GM12892 (cell line): ENCODE measurements at regions not wholly inside any gene's neighbourhood (a gene's known extent, or its start where the extent isn't known, plus 50 kb on each side); places are given as distances from the start of the nearest gene placed in this dataset.

Experiments used
- DNase-seq: peaks from one replicate; pipeline ENCODE4 v3.0.0; 2011; ENCODE audit not compliant: insufficient read length
- FAIRE-seq: peaks from 2 replicates; lab custom pipeline; 2011; peaks lifted over from hg19 to GRCh38; lab: Jason Lieb, UNC
- POLR2A ChIP-seq: IDR thresholded peaks from 2 replicates; pipeline ENCODE4 v1.6.1; 2011; ENCODE audit warnings: low read depth, low read length, control low read depth
- POLR2AphosphoS5 ChIP-seq: IDR thresholded peaks from 2 replicates; pipeline ENCODE4 v1.6.1; 2011; ENCODE audit warnings: low read depth, low read length, control low read depth
- TAF1 ChIP-seq: IDR thresholded peaks from 2 replicates; pipeline ENCODE4 v1.6.1; 2011; ENCODE audit warnings: low read depth, mild to moderate bottlenecking, control low read depth, low read length, borderline replicate concordance

DNA sequence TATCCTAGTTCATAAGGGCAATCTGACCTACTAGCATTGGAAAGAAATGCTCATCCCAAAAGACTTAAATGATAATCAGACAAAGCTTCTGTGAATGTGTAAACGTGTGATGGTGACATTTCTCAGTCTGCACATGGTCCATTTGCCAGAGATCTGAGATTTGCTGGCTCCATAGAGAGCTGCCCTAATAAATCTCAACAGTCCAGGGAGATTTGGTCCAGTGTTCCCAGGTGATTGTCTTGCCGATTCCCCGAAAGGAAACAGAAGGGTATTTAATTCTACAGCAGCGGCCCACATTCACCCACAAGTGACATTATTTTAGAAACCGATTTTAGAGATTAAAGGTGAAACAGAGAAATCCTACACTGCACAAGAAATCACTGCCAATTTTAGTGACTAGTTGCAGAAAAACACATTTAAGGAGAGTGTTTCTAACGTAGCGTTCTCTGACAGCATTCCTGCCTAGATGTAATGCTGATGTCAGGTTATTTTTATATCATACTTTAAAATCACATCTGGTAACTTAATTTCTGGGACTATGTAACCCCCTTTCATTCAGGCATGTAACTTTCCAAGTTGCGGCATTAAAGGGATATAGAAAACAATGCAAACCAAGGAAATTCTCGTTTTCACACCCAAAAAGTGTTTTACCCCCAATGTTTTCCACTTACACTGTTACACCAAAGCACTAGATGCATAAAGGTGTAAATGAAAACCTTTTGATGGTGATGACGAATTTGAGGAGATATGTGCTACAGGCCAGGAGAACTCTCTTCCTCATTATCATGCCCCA is 231.9 kb upstream of the FN1 start:
- DNase-seq (no peak), FAIRE-seq (no peak)
- no peak for TF ChIP-seq POLR2AphosphoS5
- TF ChIP-seq POLR2A: no peak
- no peak for TF ChIP-seq TAF1

DNA sequence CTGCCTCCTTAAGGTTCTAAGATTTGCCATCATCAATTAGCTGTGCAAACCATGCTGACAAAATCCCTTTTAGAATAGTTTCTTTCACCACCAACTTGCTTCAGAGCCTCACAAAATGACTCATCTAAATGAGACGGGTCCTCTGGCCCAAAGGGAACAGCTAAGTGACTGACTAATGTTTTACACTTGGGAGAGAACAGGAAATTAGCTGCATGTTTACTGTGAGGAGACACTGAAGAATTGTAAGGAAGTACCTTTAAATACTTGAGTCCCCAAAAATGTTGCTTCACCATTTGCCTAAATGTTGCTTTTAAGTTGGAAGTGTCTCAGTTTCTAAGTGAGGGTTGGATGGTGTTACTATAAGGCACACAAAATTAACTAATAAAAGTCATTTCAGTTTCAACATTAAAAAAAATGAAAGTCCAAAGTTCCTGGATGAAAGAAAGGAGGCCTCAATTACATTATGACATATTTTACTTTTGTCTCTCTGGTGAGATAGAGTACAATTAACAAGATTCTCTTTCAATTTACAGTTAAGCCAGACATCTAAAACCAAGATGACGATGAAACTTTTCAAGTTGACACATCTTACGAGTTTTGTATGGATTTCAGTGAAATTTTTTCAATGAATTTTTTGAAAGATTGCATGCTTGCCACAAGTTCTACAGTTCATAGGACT is 229.1 kb upstream of the FN1 start:
- no peak for FAIRE-seq
- TF ChIP-seq TAF1 (no peak), POLR2A (no peak), POLR2AphosphoS5 (no peak)
- no peak for DNase-seq

DNA sequence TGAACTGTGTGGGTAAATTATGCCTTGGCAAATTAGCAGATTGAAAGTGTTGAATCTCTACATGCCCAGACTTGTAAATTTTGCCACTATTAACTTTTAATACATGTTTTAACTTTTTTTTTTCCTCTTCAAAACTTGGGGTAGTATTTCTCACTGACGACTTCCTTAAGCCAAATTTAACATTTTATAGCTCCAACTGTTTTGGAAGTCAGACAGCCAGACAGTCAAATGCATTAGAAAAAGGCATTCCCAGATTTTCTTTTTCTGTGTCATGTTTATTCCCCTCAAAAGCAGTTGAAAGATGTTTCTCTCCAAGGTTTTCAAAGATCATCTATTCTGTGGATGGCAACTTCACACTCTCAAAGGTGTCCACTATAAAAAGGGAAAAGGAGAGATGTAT is 226.8 kb upstream of the FN1 start:
- DNase-seq: no peak
- TF ChIP-seq POLR2AphosphoS5 (no peak), TAF1 (no peak), POLR2A (no peak)
- FAIRE-seq: no peak

DNA sequence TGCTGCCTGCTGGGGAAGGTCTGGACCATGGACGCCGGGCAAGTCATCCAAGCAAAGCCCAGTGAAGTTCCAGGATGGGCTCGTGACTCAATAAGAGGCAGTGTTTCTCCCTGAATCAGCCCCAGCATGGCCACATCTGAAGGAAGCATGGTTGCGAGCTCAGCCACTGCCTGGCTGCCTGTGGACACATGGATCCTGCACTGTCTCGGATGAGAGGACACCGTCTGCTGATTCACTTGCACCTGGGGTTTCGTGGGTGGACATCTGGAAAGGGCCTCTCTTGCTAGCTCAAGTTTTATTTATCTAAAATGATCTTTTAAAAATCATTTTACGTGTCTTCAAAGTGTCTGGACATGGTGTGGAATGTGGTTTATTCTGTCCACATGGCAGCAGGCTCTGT is 224.8 kb upstream of the FN1 start:
- no peak for TF ChIP-seq POLR2AphosphoS5
- TF ChIP-seq POLR2A: no peak
- TF ChIP-seq TAF1: no peak
- DNase-seq (no peak), FAIRE-seq (no peak)

DNA sequence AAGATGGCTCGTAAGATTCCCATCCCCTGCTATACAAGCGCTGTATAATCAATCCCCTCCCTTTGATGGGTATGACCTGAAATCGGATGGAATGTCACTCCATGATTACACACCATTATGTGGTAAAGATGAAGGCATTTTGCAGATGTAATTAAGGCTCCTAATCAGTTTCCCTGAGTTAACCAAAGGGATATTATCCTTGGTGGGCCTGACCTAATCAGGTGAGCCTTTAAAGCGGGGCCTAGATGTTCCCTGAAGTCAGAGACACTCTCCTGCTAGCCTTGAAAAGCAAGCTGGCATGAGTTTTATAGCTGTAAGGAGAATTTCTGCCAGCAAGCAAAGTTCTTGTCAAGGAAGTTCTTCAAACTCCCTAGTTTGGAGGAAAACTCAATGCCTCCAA is 223.8 kb upstream of the FN1 start:
- no peak for TF ChIP-seq TAF1
- TF ChIP-seq POLR2AphosphoS5: no peak
- no peak for FAIRE-seq
- DNase-seq: no peak

DNA sequence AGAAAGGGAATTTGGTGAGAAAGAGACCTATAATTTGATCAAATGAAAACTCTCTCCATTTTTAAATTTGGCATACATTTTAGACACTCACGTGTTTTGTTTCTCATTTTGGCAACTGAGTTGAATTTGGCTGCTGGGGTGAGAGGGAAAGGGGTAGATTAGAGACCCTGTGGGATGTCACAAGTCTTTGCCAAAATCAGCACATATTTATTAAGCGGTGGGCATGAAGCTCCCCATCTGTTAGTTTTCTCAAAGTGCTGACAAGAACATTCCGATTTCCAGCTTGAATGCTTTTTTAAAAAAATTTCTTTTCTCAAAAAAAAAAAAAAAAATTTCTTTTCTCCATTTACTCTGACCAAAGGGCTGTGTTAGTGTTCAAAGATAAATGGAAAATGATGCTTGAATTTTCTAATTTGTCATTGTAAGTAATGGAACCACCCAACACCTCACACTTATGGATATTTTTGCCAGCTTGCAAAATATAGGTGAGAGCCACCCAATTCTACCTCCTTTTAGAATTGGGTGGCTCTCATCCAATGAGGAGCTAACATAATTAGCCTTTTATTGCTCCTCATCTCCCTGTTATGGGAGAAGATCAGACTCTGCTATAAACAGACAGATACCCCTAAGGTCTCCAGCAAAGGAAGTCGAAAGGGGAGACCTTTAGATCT is 222.9 kb upstream of the FN1 start:
- DNase-seq (no peak), FAIRE-seq (no peak)
- no peak for TF ChIP-seq TAF1
- no peak for TF ChIP-seq POLR2A
- TF ChIP-seq POLR2AphosphoS5: no peak

DNA sequence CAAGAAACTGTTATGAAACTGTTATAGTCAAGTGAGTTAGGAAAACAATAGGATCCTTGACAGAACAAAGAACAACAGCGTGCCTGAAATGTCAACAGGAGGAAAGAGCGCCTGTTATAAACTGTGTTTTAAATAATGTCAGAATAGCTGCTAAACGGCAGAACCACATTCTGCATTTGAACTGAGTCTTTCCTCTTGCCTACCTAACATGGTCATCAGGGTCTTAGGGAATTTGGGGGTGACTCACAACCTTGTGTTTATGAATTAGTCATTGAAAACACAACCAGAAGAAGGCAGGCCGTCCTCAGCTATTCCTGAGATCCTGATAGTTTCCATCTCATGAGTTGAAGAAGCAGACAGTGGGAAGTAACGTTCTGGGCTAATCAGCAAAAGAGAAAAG is 222.0 kb upstream of the FN1 start:
- DNase-seq (no peak), FAIRE-seq (no peak)
- TF ChIP-seq TAF1 (no peak), POLR2A (no peak), POLR2AphosphoS5 (no peak)

DNA sequence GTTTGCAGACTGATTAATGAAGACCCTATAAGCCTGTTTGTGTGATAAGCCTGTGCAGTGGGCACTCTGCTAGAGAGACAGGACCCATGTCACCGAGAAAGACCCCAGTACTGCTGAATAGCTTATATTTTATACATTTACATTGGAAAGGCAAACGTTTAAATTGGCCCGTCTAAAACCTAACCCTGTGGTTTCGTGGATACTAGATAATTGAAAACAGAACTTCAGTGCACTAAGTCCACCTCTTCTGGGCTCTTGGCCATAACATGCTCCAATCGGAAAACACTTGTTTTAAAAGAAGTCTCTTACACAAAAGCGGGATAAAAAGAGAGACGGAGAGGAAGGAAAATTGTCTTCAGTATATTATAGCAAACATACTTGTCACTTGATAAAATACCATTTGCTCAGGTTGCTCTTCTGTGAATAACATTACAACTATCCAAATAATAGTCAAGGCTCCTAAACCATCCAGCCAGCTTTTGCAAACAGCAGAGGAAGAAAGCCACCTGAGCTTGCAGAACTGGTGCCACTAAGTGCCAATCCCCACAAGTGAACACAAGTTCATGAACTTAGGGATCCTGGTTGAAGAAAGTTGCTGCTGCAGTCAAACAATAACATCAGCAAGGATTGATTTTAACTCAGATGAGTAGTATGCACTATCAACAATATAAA is 218.4 kb upstream of the FN1 start:
- TF ChIP-seq POLR2A: no peak
- no peak for TF ChIP-seq TAF1
- TF ChIP-seq POLR2AphosphoS5: no peak
- no peak for FAIRE-seq
- DNase-seq: no peak

DNA sequence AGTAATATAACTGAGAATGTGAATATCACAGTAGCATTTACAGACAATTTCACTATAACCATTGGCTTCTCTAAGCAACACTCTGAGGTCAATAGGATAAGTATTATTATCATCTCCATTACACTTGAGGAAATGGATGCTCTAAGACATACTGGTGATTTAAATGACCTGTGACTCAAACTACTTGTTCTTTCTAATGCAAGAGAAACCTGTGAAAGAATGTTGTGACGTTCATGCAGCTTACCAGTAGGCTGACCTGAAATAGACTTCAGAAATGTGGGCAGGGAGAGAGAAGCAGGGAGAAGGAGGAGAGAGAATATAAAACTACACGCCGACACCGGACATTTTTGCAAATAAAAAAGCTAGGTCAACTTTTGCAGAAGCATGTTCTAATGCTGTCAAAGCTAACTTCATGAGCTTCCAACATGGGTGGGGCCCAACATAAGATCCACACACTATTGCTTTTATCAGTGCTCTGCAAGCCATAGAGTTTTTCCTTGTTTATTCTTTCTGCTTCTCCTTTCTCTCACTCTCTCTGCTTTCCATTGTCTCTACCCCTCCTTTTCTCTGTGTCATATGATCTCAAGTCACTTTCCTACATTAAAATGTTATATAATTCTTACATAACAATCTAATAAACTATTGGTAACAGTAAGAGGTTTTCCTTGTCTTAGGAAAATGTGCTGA is 217.6 kb upstream of the FN1 start:
- FAIRE-seq (no peak), DNase-seq (no peak)
- TF ChIP-seq TAF1 (no peak), POLR2A (no peak)

DNA sequence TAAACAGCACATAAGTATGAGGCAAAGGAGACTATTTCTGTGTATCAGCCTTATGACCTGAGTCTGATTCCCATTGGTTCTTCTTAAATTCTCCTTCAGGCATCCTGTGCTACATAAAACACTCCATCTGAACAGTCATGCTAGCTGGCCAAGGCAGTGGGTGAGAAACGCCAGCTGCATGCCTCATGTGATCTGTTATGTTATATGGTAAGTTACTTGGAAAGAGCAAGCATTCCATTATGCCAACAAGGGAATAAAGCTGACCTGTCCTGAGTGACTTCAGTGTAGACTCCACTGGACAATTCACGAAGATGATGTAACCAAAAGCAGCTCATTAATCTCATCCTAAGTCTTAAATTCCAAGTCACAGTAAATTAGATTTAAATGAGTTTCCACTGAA is 216.5 kb upstream of the FN1 start:
- no peak for TF ChIP-seq POLR2AphosphoS5
- no peak for TF ChIP-seq TAF1
- no peak for TF ChIP-seq POLR2A
- DNase-seq (no peak), FAIRE-seq (no peak)

DNA sequence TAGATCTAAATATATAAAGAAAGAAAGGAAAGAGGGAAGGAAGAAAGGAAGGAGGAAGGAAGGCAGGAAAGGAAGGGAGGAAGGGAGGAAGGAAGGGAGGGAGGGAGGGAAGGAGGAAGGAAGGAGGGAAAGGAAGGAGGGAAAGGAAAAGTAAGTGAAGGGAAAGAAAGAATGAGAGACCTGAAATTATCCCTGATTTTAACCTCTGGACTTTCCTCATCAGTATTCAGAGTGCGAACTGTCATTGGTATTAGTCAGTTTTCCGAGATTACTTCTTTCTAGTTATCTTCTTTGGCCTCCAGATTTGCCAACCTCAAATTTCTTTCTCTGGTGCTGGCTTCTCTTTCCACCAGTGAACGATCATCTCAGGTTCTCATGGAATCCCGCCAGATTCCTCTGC is 215.5 kb upstream of the FN1 start:
- TF ChIP-seq POLR2A (no peak), POLR2AphosphoS5 (no peak), TAF1 (no peak)
- no peak for DNase-seq
- no peak for FAIRE-seq
